Endodermal cell (in vitro differentiated cells): ENCODE measurements at regions not wholly inside any gene's neighbourhood (a gene's known extent, or its start where the extent isn't known, plus 50 kb on each side); places are given as distances from the start of the nearest gene placed in this dataset.
A peak's percentile ranks its signal among the peaks of the same experiment; 100 is the strongest.

Experiments used
- DNase-seq: peaks from one replicate; pipeline ENCODE4 v3.0.0-alpha.2; 2017
- H3K27ac ChIP-seq: 2 replicates; pipeline ENCODE4 v1.5.1; 2013; ENCODE audit warnings: mild to moderate bottlenecking, low read depth, low read length, moderate library complexity
- H3K27me3 ChIP-seq: 2 replicates; pipeline ENCODE4 v1.6.1; 2013; ENCODE audit warnings: mild to moderate bottlenecking, low read length, moderate library complexity; ENCODE audit not compliant: insufficient read depth, control insufficient read depth, poor library complexity, severe bottlenecking
- H3K36me3 ChIP-seq: 2 replicates; pipeline ENCODE4 v1.7.0; 2013; ENCODE audit warnings: mild to moderate bottlenecking, low read length, moderate library complexity; ENCODE audit not compliant: control insufficient read depth, insufficient read depth
- H3K4me1 ChIP-seq: one replicate; pipeline ENCODE4 v1.7.0; 2013; ENCODE audit warnings: low read length; ENCODE audit not compliant: control insufficient read depth, insufficient read depth
- H3K4me3 ChIP-seq: 2 replicates; pipeline ENCODE4 v1.5.1; 2013; ENCODE audit warnings: mild to moderate bottlenecking, low read length, moderate library complexity
- H3K9ac ChIP-seq: 2 replicates; pipeline ENCODE4 v1.6.1; 2013; ENCODE audit warnings: mild to moderate bottlenecking, low read length, moderate library complexity; ENCODE audit not compliant: poor library complexity, severe bottlenecking; ENCODE audit errors: extremely low read depth
- H3K9me3 ChIP-seq: 2 replicates; pipeline ENCODE4 v1.6.1; 2013; ENCODE audit warnings: mild to moderate bottlenecking, low read length, moderate library complexity; ENCODE audit not compliant: control insufficient read depth
- H3K27ac Mint-ChIP-seq: 2 replicates; pipeline ENCODE4 v1.8.0; 2020; ENCODE audit warnings: mixed read lengths
- H3K27me3 Mint-ChIP-seq: 2 replicates; pipeline ENCODE4 v1.8.0; 2021; ENCODE audit warnings: mild to moderate bottlenecking, mixed read lengths; ENCODE audit not compliant: insufficient read depth
- H3K36me3 Mint-ChIP-seq: 2 replicates; pipeline ENCODE4 v1.8.0; 2020; ENCODE audit warnings: low read depth, mixed read lengths
- H3K4me1 Mint-ChIP-seq: 2 replicates; pipeline ENCODE4 v1.8.0; 2020; ENCODE audit warnings: mixed read lengths
- H3K4me3 Mint-ChIP-seq: 2 replicates; pipeline ENCODE4 v1.8.0; 2020; ENCODE audit warnings: mild to moderate bottlenecking, moderate library complexity, mixed read lengths
- H3K9me3 Mint-ChIP-seq: 2 replicates; pipeline ENCODE4 v1.8.0; 2020; ENCODE audit warnings: mild to moderate bottlenecking, mixed read lengths
- WGBS, 2 experiments: methylation state at CpG; one replicate each; pipeline versions ENCODE4 v1.1.5 to v1.1.7; 2013; ENCODE audit warnings: missing lambda C conversion rate in 2 of 2, mixed read lengths in 1 of 2; ENCODE audit not compliant: insufficient coverage in 1 of 2, insufficient read length in 1 of 2; 5-methylcytosine and 5-hydroxymethylcytosine counted together
- TF ChIP-seq, protein P1 (sequence below): fragments of 200-600 bp; sonication (generic); conservative IDR thresholded peaks from 2 replicates; pipeline ENCODE4 v1.5.0; 2021; ENCODE audit warnings: antibody characterized with exemption, mild to moderate bottlenecking

DNA sequence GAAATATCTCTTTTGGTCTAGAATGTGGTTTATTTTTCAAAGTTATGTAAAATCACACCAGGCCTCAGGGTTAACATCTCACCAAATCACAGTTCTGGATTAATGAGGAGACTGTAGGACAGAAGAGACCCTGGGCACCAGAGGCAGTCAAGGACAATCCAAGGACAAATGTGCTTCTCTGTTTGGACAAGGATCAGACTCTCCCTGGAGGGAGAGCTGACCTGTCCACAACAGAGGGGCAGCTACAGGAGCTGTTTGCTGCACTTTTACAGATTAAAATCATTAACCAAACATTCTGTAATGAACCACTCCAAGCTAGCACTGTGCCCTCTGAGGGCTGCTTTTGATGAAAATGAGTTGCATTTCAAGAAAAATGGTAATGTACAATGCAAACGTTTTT lies 690.6 kb upstream of the SLC8A1 start:
- Histone ChIP-seq H3K4me3 (no peak overlapping the region), H3K27ac (peak overlapping the region; percentile 45), H3K9me3 (no peaks in the 10 kb centered on the region), H3K4me1 (peaks cover 11% of the 10 kb centered on the region), H3K36me3 (no peaks in the 10 kb centered on the region), H3K27me3 (peaks cover 20% of the 10 kb centered on the region), H3K9ac (no peak overlapping the region)
- TF ChIP-seq, protein P1, sequence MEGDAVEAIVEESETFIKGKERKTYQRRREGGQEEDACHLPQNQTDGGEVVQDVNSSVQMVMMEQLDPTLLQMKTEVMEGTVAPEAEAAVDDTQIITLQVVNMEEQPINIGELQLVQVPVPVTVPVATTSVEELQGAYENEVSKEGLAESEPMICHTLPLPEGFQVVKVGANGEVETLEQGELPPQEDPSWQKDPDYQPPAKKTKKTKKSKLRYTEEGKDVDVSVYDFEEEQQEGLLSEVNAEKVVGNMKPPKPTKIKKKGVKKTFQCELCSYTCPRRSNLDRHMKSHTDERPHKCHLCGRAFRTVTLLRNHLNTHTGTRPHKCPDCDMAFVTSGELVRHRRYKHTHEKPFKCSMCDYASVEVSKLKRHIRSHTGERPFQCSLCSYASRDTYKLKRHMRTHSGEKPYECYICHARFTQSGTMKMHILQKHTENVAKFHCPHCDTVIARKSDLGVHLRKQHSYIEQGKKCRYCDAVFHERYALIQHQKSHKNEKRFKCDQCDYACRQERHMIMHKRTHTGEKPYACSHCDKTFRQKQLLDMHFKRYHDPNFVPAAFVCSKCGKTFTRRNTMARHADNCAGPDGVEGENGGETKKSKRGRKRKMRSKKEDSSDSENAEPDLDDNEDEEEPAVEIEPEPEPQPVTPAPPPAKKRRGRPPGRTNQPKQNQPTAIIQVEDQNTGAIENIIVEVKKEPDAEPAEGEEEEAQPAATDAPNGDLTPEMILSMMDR = no peak
- H3K4me3 Mint-ChIP-seq = no peak overlapping the region
- 66 to 67% methylated on average over 1 of the region's 1 CpG for WGBS, 2 experiments
- H3K4me1 Mint-ChIP-seq = peaks cover 18% of the 10 kb centered on the region
- H3K27me3 Mint-ChIP-seq = no peaks in the 10 kb centered on the region
- no peaks in the 10 kb centered on the region for H3K9me3 Mint-ChIP-seq
- H3K36me3 Mint-ChIP-seq = no peaks in the 10 kb centered on the region
- no peak for DNase-seq
- H3K27ac Mint-ChIP-seq = no peak overlapping the region

DNA sequence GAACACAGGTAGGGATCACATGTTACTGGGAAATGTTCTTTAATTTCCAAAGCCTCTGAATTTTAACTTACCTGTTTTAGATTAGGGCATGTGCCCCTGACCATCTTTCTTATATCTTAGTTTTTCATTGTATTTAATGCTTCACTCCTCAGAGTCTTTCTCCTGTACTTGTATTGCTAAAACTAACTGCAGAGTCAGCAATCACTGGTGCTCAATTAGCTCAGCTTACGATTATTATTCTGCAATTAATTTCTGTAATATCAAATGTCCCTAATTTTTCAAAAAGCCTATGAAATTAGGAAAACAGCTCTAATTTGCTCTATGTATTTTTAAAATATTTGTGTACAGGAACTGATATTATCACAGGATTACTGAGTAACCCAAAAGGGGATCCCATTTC lies 693.2 kb upstream of the SLC8A1 start:
- no peaks in the 10 kb centered on the region for H3K36me3 Mint-ChIP-seq
- 85% methylated on average over 1 of the region's 1 CpG; no CpG with 5 or more reads in 1 of the 2 experiments for WGBS, 2 experiments

DNA sequence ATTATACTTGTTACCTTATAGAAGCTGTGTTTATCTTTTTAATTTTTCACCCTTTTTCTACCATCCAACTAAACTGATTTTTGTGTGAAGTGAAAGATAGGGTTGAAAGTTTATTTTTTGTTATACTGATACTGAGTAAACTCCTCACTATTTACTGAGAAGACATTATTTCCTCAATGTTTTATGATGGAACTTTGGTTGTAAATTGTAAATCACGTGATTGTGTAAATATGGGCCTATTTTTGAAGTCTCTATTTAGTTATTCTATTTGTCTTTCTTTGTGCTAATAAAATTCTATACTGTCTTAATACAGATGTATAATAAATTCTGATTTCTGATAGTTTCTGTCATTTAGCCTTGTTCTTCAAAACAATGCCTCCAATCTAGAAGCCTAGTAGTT lies 697.2 kb upstream of the SLC8A1 start:
- WGBS, 2 experiments = 78% methylated on average over 1 of the region's 1 CpG; no CpG with 5 or more reads in 1 of the 2 experiments
- Mint-ChIP-seq H3K27me3 (no peaks in the 10 kb centered on the region), H3K27ac (no peak overlapping the region), H3K9me3 (no peaks in the 10 kb centered on the region), H3K36me3 (no peaks in the 10 kb centered on the region), H3K4me1 (peaks cover 7% of the 10 kb centered on the region), H3K4me3 (no peak overlapping the region)
- Histone ChIP-seq H3K4me3 (no peak overlapping the region), H3K9ac (no peak overlapping the region), H3K4me1 (no peaks in the 10 kb centered on the region), H3K27ac (no peak overlapping the region), H3K9me3 (no peaks in the 10 kb centered on the region), H3K36me3 (no peaks in the 10 kb centered on the region), H3K27me3 (peaks cover 20% of the 10 kb centered on the region)
- no peak for DNase-seq
- TF ChIP-seq, protein P1 = no peak

More for the DNA sequence above, 693.2 kb upstream of the SLC8A1 start:
- H3K27ac Mint-ChIP-seq = no peak overlapping the region
- no peak overlapping the region for H3K4me3 Mint-ChIP-seq
- H3K9me3 ChIP-seq = no peaks in the 10 kb centered on the region
- DNase-seq = no peak
- H3K4me1 ChIP-seq = peaks cover 11% of the 10 kb centered on the region
- H3K36me3 ChIP-seq = no peaks in the 10 kb centered on the region
- no peaks in the 10 kb centered on the region for H3K9me3 Mint-ChIP-seq
- H3K27me3 Mint-ChIP-seq = no peaks in the 10 kb centered on the region
- peaks cover 20% of the 10 kb centered on the region for H3K27me3 ChIP-seq
- TF ChIP-seq, protein P1 = no peak
- no peak overlapping the region for H3K4me3 ChIP-seq
- H3K4me1 Mint-ChIP-seq = peaks cover 18% of the 10 kb centered on the region
- no peak overlapping the region for H3K27ac ChIP-seq
- H3K9ac ChIP-seq = no peak overlapping the region
